HAP-1 (cell line): ENCODE measurements at regions not wholly inside any gene's neighbourhood (a gene's known extent, or its start where the extent isn't known, plus 50 kb on each side); places are given as distances from the start of the nearest gene placed in this dataset.
"Not testable (repeated sequence)": the region's sequence is repeated elsewhere in the genome, so short reads cannot be mapped to it uniquely, and the experiment has no call there.

Experiments used
- DNase-seq, 2 experiments: peaks; one replicate each; pipeline ENCODE4 v3.0.0-alpha.2; 2016 to 2020; ENCODE audit warnings: low spot score in 2 of 2
- H3K27me3 ChIP-seq: fragments of 250-450 bp; sonication (Bioruptor Pico); 2 replicates; pipeline ENCODE4 v1.5.1; 2020; ENCODE audit warnings: low read depth, mild to moderate bottlenecking, moderate library complexity
- H3K36me3 ChIP-seq: fragments of 250-450 bp; sonication (Bioruptor Pico); replicated peaks from 2 replicates; pipeline ENCODE4 v1.5.1; 2020; ENCODE audit warnings: mild to moderate bottlenecking
- H3K4me1 ChIP-seq: fragments of 250-450 bp; sonication (Bioruptor Pico); 2 replicates; pipeline ENCODE4 v1.5.1; 2020; ENCODE audit warnings: mild to moderate bottlenecking
- H3K4me3 ChIP-seq: fragments of 250-450 bp; sonication (Bioruptor Pico); 2 replicates; pipeline ENCODE4 v1.5.1; 2020; ENCODE audit warnings: mild to moderate bottlenecking, moderate library complexity
- H3K9me3 ChIP-seq: fragments of 250-450 bp; sonication (Bioruptor Pico); 2 replicates; pipeline ENCODE4 v1.5.1; 2020; ENCODE audit warnings: mild to moderate bottlenecking, moderate library complexity
- in situ Hi-C: fragments of 300-500 bp; cut with MboI; formaldehyde crosslinking; loops from 3 replicates; pipeline ENCODE4 v1.14.3; 2020; ENCODE audit warnings: low sequenced_read_pairs, inconsistent platforms, mixed read lengths

DNA sequence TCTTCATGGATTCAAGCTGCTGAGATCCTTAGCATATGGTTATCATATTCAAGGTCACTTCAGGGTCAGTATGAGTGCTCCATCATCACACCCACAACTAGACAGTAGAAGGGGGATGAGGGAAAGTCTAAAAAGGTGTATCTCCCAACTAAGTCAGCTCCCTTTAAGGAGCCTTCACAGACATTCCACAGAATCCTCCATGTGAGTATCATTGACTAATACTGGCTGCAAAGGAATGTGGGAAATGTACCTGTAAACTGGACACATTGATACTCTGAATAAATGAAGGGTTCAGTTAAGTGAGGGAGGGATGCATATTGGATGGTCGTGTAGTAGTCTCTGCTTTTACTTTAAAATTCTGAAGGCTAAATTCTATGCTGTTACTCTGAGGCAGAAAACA lies 330.7 kb downstream of the LRRC70 start:
- H3K27me3 ChIP-seq: no peaks in the 10 kb centered on the region
- no peaks in the 10 kb centered on the region for H3K4me1 ChIP-seq
- DNase-seq: no peak
- H3K4me3 ChIP-seq: no peak overlapping the region
- in situ Hi-C loops: no loop called here
- no peaks in the 10 kb centered on the region for H3K9me3 ChIP-seq
- H3K36me3 ChIP-seq: no peaks in the 10 kb centered on the region

DNA sequence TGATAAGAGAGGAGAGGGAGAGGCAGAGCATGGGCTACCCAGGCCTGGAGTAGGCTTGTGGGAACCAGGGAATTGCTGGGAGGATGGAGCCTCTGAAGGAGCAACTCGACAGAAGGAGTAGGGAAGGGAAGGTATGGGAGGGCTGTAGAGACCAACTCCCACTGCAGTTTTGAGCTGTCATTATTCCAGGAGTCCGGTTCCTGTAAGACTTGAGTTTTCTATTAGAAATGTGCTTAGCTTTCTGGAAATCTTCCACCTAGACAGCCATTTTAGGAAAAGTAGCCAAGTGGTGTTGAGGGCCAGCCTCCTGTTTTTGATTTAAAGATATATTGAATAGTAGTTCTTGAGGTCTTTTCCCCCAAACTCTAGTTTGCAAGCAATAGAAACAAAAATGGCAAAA lies 323.5 kb downstream of the LRRC70 start:
- in situ Hi-C loops: no loop called here
- Histone ChIP-seq H3K36me3 (no peaks in the 10 kb centered on the region), H3K9me3 (no peaks in the 10 kb centered on the region), H3K4me1 (no peaks in the 10 kb centered on the region), H3K27me3 (peaks cover 2% of the 10 kb centered on the region; the same call in 1 of the 2 replicates), H3K4me3 (no peak overlapping the region)
- DNase-seq: no peak

DNA sequence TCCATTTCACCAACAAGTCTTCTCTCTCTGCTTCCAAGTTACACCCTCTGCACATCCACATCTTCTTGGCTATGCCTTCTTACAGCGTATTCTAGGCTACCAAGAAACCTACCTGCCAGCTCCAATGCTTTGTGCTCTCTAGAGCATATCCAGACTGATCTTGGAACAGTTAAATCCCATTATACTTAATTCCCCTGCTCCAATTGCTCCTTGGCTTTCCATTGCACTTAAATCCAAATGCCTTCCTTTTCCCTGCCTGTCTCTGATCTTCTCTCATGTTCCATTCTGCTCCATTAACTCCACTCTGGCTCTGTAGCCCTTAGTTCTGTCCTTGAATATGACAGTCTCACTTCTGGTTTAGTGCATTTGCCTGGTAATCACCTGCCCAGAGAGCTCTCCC lies 322.4 kb downstream of the LRRC70 start:
- no peaks in the 10 kb centered on the region for H3K36me3 ChIP-seq
- no peaks in the 10 kb centered on the region for H3K4me1 ChIP-seq
- H3K9me3 ChIP-seq: no peaks in the 10 kb centered on the region
- H3K27me3 ChIP-seq: peaks cover 2% of the 10 kb centered on the region; the same call in 1 of the 2 replicates
- in situ Hi-C loops: no loop called here
- H3K4me3 ChIP-seq: no peak overlapping the region
- DNase-seq: no peak

DNA sequence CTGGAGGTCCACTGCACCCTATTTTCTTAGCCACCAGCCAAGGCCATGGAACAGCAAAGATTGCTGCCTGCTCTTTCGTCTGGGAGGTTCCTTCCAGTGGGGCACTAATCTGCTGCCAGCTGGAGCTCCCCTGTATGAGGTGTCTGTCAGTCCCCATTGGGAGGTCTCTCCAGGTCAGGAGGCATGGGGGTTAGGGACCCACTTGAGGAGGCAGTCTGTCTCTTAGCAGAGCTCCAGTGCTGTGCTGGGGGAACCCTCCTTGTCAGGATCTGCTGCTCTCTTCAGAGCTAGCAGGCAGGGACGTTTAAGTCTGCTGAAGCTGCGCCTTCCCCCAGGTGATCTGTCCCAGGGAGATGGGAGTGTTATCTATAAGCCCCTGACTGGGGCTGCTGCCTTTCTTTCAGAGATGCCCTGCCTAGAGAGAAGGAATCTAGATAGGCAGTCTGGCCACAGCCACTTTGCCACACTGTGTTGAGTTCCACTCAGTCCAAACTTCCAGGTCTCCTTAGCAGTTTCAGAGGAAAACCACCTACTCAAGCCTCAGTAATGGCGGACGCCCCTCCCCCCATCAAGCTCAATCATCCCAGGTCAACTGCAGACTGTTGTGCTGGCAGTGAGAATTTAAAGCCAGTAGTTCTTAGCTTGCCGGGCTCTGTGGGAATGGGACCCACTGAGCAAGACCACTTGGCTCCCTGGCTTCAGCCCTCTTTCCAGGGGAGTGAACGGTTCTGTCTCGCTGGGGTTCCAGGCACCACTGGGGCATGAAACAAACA lies 317.7 kb downstream of the LRRC70 start:
- Histone ChIP-seq H3K27me3 (peaks cover 2% of the 10 kb centered on the region; the same call in 1 of the 2 replicates), H3K36me3 (no peaks in the 10 kb centered on the region), H3K4me3 (no peak overlapping the region), H3K4me1 (no peaks in the 10 kb centered on the region), H3K9me3 (no peaks in the 10 kb centered on the region)
- no peak for DNase-seq
- in situ Hi-C loops: no loop called here

DNA sequence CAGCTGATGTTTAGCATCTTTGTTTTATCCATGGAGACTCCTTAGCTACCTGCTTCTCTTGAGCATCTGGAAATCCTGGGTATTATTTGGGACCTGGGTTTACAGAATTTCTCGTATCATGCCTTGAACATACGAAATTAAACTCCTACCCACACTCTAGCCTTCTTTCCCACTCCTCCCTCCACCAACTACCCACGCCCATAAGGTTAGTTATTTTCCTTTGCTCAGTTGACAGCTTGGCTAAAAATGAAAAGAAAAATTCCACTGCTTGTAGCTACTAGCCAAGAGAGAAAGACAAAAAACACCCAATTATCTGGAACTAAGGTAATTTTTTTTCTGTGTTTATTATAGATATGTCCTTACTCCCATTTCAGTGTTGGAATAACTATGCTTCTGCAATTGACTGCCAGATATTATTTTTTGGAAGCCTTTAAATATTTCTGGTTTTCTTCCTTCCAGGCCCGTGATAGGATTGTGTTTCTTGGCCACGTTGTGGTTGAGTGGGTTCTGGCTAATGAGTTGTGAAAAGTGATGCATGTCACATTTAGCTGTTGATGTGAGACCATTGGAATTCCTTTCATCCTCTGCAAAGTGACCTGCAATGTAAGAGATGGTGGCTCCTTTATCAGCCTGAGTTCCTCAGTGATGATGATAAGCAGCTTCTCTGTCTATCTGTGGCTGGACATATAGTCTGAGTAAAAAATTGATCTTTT lies 308.1 kb downstream of the LRRC70 start:
- no peaks in the 10 kb centered on the region for H3K27me3 ChIP-seq
- in situ Hi-C loops: no loop called here
- DNase-seq: no peak
- no peaks in the 10 kb centered on the region for H3K4me1 ChIP-seq
- no peak overlapping the region for H3K4me3 ChIP-seq
- no peaks in the 10 kb centered on the region for H3K9me3 ChIP-seq
- H3K36me3 ChIP-seq: no peaks in the 10 kb centered on the region

DNA sequence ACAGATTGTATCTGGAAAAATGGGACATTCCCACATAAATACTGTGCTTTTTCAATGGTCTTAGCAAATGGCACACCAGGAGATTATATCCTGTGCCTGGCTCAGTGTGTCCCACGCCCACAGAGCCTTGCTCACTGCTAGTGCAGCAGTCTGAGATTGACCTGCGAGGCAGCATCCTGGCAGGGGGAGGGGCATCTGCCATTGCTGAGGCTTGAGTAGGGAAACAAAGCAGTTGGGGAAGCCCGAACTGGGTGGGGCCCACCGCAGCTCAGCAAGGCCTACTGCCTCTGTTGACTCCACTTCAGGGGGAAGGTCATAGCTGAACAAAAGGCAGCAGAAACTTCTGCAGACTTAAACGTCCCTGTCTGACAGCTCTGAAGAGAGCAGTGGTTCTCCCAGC lies 258.7 kb downstream of the LRRC70 start:
- DNase-seq, H3K36me3 ChIP-seq, H3K9me3 ChIP-seq, in situ Hi-C loops, H3K4me1 ChIP-seq, H3K4me3 ChIP-seq, H3K27me3 ChIP-seq: not testable (repeated sequence)

DNA sequence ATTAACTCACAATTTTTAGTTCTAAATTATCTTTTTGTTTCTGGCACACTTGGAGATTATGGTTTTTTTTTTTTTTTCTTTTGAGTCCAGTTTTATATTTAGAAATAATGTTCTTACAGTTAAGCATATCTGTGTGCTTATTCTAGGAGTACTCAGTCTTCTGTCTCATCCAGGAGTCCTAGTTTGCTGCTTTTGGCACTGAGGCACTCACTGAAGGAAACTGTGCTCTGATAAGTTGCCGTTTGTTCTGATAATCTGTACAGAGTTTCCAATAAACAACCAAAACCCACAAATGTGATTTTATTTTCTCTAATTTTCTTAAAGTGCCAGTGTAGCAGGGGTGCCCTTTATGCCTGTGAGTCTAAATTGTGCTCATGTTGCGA lies 251.0 kb downstream of the LRRC70 start:
- H3K4me1 ChIP-seq: no peaks in the 10 kb centered on the region
- H3K4me3 ChIP-seq: no peak overlapping the region
- no peak for DNase-seq
- H3K9me3 ChIP-seq: no peaks in the 10 kb centered on the region
- no peaks in the 10 kb centered on the region; the same call in 1 of the 2 replicates for H3K27me3 ChIP-seq
- H3K36me3 ChIP-seq: no peaks in the 10 kb centered on the region
- in situ Hi-C loops: no loop called here

DNA sequence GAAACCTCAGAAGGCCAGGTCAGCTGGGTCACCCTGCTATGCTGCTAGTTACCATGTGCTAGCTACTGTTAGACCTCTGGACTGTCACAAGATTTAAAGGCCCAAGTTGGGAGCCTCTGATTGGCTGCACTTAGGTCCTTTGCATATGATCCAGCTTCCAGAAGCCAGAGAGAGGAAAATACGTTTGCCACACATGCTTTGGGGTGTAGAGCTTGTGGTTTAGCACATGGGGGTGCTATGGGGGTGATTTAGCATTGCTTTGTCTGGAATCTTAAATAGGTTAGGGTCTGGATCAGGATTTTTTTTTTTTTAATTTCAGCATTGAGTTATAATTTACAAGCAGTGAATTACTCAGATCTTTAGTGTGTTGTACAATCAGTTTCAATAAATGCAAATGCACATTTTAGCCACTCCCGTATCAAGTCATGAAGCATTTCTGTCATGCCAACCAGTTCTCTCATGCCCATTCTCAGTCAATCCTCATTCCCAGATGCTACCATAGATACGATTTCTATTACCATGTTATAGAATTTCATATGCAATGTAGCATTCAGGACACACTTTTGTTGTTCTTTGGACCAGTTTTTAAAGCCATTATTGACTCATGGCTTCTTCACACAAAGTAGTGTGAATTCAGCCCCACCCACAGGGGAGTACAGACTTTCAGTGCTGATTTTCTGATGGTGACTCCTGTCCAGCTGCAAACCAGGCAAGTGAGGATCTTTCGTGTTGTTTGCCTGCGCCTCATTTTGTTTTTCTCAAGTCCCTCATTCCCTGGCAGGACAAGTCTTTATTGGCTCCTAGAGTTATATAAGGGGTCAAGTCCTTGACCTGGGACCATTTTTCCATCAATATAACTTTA lies 250.4 kb downstream of the LRRC70 start:
- DNase-seq: no peak
- Histone ChIP-seq H3K36me3 (no peaks in the 10 kb centered on the region), H3K4me1 (no peaks in the 10 kb centered on the region), H3K4me3 (no peak overlapping the region), H3K27me3 (no peaks in the 10 kb centered on the region; the same call in 1 of the 2 replicates), H3K9me3 (no peaks in the 10 kb centered on the region)
- in situ Hi-C loops: no loop called here

DNA sequence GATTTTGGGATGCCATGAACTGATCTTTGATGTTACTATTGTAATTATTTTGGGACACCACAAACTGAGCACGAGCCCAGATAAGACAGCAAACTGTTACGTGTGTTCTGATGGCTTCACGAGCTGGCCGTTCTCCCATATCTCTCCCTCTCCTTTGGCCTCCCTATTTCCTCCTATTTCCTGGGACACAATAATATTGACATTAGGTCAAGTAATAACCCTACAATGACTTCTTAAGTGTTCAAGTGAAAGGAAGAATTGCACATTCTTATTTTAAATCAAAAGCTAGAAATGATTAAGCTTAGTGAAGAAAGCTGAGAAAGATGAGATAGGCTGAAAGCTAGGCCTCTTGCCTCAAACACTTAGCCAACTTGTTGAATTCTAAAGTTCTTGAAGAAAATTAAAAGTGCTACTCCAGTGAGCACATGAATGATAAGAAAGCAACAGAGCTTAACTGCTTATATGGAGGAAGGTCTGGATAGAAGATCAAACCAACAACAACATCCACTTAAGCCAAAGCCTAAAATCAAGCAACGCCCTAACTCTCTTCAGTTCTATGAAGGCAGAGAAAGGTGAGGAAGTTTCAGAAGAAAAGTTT lies 247.1 kb downstream of the LRRC70 start:
- Histone ChIP-seq H3K36me3 (no peaks in the 10 kb centered on the region), H3K27me3 (no peaks in the 10 kb centered on the region; the same call in 1 of the 2 replicates), H3K9me3 (no peaks in the 10 kb centered on the region), H3K4me1 (no peaks in the 10 kb centered on the region), H3K4me3 (no peak overlapping the region)
- in situ Hi-C loops: no loop called here
- no peak for DNase-seq

DNA sequence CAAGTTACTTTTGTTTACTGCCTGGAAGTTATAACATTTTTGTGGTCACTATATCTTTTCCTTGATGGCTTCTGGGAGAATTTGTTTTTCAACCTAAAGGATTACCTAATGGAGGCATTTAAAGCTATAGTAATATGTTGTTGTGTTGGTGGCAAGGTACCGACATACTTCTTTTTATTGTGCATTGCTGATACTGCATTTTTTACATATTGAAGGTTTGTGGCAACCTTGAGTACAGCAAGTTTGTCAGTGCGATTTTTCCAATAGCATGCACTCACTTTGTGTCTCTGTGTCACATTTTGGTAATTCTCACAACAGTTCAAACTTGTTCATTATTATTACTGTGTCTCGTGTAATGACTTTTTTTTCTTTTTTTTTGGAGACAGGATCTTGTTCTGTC lies 246.3 kb downstream of the LRRC70 start:
- Histone ChIP-seq H3K4me3 (no peak overlapping the region), H3K9me3 (no peaks in the 10 kb centered on the region), H3K4me1 (no peaks in the 10 kb centered on the region), H3K36me3 (no peaks in the 10 kb centered on the region), H3K27me3 (no peaks in the 10 kb centered on the region; the same call in 1 of the 2 replicates)
- in situ Hi-C loops: no loop called here
- no peak for DNase-seq

DNA sequence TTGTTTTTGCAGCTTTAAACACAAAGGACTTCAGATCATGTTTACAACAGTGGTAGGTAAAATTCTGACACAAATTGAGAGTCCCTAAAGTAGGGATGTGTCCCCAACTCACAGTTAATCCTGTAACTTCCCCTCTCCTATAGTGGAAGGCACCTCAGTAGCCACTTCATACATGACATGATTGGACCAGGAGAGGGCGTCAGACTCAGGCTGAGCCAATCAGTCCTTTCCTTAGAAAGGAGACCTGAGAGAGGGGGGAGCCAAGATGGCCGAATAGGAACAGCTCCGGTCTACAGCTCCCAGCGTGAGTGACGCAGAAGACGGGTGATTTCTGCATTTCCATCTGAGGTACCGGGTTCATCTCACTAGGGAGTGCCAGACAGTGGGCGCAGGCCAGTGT lies 238.4 kb downstream of the LRRC70 start:
- H3K4me3 ChIP-seq, H3K9me3 ChIP-seq, in situ Hi-C loops, H3K27me3 ChIP-seq, H3K4me1 ChIP-seq, H3K36me3 ChIP-seq: not testable (repeated sequence)
- peak in 1 of 2 experiments; percentile 13 for DNase-seq

DNA sequence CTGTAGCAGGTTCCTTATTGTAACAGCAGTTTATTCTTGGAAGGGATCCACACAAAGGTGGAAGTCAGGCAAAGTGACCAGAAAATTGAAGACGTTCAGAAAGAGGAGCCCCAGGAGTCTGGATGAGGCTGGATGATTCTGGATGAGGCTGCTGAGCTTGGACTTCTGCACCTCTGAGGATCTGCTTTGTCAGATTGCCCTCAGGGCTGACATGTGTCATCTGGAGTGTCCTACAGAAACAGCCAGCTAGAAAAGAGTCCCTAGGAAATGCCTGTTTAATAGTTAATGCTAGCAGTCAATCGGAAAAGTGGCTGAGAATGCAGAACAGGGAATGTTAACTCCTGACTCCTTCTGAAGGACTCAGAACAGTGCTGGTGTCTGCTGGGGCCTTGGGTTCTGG lies 236.4 kb downstream of the LRRC70 start:
- Histone ChIP-seq H3K9me3 (no peaks in the 10 kb centered on the region), H3K4me1 (no peaks in the 10 kb centered on the region)

DNA sequence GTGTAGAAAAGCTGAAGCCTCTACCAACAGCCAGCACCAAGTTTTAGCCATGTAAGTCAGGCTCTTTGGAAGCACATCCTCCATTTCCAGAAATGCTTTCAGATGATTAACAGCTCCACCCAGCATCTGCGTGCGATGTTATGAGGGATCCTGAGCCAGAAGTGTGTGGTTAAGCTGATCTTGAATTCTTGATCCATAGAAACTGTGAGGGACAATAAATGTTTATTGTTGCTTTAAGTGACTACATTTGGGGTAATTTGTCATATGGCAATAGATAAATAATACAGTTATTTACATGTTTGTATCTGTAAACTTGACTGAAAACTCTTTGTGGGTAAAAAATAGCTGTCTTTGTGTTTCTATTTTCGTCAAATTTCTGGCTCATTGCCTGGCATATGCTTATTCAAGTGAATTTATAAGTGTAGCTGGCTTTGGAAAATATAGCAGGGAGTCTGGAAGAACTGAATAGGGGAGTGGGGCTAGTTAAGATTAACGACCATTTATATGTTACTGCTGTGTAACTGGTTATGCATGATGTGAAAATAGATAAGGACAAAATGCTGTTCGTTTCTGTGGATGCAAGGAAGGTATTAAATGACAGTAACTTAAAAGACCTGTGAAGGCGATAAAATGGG lies 234.1 kb downstream of the LRRC70 start:
- H3K4me1 ChIP-seq: no peaks in the 10 kb centered on the region
- no peaks in the 10 kb centered on the region for H3K9me3 ChIP-seq
- DNase-seq: no peak
- peaks cover 8% of the 10 kb centered on the region; the same call in 1 of the 2 replicates for H3K27me3 ChIP-seq
- H3K36me3 ChIP-seq: no peaks in the 10 kb centered on the region
- in situ Hi-C loops: no loop called here
- H3K4me3 ChIP-seq: no peak overlapping the region

More for the DNA sequence above, 236.4 kb downstream of the LRRC70 start:
- DNase-seq: no peak
- peaks cover 8% of the 10 kb centered on the region; the same call in 1 of the 2 replicates for H3K27me3 ChIP-seq
- in situ Hi-C loops: no loop called here
- H3K36me3 ChIP-seq: no peaks in the 10 kb centered on the region
- no peak overlapping the region for H3K4me3 ChIP-seq
